ENCODE measurements at regions not wholly inside any gene's neighbourhood (a gene's known extent, or its start where the extent isn't known, plus 50 kb on each side); places are given as distances from the start of the nearest gene placed in this dataset.

DNA sequence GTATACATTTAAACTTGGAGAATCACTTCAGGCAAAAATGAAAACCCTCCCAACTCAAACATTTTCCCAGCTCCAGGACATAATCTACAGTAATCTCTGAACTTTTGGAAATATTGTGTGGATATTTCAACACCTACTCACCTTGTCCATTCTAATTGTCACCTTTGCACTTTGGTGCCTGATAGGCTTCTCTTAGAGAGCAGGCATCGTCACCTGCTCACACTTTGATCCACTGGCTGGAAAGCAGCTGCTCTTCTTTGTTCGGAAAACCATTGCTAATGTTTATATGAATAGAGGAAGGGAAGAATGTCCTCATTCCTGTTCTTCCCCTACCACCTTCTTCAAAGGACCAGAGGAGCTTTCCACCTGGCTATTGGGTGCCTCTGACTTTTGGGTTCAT is 411.2 kb downstream of the FGF9 start:
- no peak for TF ChIP-seq PRPF4 (IDR thresholded peaks at IDR 0.05; ENCODE audit: insufficient read depth, low read depth, low read length, poor library complexity, severe bottlenecking)
- no peak for TF ChIP-seq TCF7L2 (IDR thresholded peaks at IDR 0.05; ENCODE audit: low read depth, low read length)
- TF ChIP-seq MEF2A (IDR thresholded peaks at IDR 0.05; ENCODE audit: control insufficient read depth, low read depth, low read length) = no peak
- no peak for TF ChIP-seq MAFG (tag; conservative IDR thresholded peaks at IDR 0.05)
